GM12873 (cell line): ENCODE measurements at regions not wholly inside any gene's neighbourhood (a gene's known extent, or its start where the extent isn't known, plus 50 kb on each side); places are given as distances from the start of the nearest gene placed in this dataset.

Experiments
- CTCF ChIP-seq: IDR thresholded peaks from 2 replicates; pipeline ENCODE4 v1.5.1; 2012; ENCODE audit warnings: low read depth, mild to moderate bottlenecking, moderate library complexity, low read length, control low read depth; ENCODE audit not compliant: insufficient read depth; ENCODE audit errors: missing control alignments

DNA sequence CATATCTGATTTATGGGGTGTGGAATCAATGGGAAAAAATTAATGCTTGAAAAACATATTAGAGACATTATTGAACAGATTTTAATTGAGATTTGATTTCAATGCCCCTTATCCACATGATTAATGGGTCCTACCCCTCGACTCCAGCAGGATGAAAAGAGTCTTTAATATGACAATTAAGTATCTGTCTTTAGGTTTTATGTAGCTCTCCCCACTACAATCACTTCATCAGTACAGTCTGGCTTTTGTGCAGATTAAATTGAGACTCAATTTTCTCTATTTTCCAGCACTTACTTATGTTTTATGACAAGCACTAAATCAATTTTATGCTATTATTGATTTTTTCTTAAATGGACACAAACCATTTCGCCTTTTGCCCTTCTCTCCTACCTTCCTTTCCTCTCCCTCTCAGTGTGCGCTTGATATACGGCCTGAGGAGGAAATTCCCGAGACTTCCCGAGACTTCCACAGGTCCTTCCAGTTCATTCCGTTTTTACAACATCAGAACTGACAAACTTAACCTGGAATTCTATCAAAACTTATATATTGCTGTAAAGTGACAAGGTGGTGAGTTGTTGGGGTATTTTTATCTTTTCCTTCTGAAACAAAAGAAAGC lies 555.1 kb upstream of the SALL3 start:
- TF ChIP-seq CTCF = no peak

DNA sequence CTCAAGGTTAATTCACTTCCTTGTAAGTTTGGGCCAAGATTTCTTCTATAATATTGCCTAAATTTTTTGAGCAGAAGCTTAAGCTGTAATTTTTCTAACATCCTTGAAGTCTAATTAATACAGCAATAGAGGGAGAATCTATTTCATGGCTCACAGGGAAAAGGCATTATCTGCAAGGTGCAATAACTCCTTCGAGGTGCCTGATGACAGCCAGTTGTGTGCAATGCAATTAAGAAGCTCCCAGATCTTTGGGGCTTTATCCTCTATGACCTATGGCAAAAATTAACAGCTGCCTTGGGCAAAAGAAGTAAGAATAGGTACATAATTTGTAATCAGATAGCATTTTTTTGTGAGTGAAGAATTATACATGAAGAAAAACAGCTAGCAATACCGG lies 554.6 kb upstream of the SALL3 start:
- TF ChIP-seq CTCF = no peak

GRCh38 chr18:78427081-78427480 lies 552.5 kb upstream of the SALL3 start:
- no peak for TF ChIP-seq CTCF

DNA sequence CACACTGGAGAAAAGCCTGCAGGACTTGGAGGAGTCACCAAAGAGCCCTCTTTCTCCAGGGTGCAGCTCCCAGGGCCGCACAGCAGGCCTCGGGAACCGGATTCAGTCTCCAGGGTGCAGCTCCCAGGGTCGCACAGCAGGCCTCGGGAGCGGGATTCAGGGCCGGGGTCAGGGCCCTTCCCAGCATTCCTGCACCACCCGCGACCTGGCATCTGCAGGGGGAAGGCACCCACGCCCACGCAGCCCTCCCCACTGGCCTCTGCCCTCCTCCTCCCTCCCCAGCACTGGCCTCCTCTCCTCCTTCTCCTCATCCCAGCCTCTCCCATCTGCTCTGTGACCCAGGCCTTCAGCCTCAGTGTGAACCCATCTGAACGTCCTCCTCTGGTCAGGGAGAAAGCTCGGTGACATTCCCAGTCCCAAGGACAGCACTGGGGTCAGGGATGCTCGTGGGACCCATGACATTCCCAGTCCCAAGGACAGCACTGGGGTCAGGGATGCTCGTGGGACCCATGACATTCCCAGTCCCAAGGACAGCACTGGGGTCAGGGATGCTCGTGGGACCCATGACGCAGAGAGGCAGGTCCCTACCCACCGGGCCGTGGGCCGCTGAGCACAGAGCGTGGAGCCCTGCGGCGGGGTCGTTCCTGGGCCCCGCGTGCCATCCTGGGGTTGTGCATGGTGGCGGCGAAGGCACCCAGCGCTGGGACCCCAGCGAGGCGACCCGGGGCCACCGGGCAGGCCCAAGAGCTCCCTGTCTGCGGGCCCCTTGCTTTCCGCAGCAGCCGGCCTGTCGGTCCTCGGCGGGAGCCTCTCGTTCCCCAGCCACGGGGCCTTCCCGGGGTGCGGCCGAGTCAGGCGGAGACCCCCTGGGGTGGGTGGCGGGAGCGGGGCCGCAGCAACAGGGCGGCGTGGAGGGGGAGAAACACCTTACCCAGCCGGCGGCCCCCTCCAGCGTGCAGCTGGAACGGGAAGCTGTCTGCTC lies 550.2 kb upstream of the SALL3 start:
- no peak for TF ChIP-seq CTCF

GRCh38 chr18:78430131-78430758 lies 549.4 kb upstream of the SALL3 start:
- TF ChIP-seq CTCF = no peak

GRCh38 chr18:78431606-78432005 lies 548.0 kb upstream of the SALL3 start:
- TF ChIP-seq CTCF = no peak

GRCh38 chr18:78433562-78433961 lies 546.1 kb upstream of the SALL3 start:
- no peak for TF ChIP-seq CTCF
